Activated CD8-positive, alpha-beta memory T cell treated with anti-CD3 and anti-CD28 coated beads for 24 hours (primary cell): ENCODE measurements at regions not wholly inside any gene's neighbourhood (a gene's known extent, or its start where the extent isn't known, plus 50 kb on each side); places are given as distances from the start of the nearest gene placed in this dataset.

Experiments used
- DNase-seq: peaks from one replicate; pipeline ENCODE4 v3.0.0-alpha.2; 2020

DNA sequence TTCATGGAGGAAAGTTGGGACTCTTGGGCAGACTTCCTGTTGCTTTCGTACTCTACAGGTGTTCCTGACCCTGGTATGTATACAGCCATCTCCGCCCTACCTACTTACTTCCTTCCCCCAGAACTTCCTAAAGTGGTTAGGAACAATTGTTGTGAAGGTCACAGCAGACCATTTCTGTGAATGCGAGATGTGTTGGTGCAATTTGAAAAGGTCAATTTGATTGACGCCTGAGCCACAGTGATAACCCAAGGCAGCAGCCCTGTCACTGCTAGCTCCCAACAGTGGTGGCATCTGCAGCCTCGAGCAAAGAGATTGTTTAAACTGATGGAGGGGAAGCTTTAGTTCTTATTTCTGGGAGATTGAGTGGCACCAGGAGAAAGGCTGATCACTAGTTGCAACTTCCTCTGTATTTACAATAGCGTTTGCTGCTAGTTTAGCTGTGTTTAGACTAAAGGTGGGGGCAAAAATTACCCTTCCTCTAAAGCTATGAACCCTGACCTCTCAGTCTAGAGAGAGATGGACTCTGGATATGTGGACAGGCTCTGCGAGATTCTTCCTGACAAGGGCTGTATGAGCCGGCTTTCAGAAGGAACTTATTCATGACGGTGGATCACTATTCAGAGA, 78.3 kb upstream of the MAP4K3 start:
- DNase-seq: no peak

DNA sequence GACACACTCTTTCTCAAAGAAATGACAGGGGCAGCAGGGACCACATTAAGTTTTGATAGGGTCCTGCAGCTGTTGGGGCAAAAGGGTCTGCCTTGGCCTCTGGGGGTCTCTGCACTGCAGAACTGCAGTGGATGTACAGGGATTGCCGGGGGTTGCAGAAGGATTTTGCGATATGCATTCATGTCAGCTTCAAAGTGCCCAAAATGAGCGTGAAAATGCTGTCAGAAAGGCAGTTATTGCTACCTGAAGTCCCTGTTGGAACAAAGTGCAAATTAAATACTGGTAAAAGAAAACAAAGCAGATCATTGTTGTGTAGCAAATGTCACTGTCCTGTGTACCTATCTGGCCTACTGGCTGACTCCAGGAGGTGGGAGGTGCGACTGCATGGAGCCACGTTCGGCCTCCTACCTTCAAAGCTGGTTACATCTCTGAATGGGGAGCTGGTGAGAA, 78.8 kb upstream of the MAP4K3 start:
- no peak for DNase-seq

DNA sequence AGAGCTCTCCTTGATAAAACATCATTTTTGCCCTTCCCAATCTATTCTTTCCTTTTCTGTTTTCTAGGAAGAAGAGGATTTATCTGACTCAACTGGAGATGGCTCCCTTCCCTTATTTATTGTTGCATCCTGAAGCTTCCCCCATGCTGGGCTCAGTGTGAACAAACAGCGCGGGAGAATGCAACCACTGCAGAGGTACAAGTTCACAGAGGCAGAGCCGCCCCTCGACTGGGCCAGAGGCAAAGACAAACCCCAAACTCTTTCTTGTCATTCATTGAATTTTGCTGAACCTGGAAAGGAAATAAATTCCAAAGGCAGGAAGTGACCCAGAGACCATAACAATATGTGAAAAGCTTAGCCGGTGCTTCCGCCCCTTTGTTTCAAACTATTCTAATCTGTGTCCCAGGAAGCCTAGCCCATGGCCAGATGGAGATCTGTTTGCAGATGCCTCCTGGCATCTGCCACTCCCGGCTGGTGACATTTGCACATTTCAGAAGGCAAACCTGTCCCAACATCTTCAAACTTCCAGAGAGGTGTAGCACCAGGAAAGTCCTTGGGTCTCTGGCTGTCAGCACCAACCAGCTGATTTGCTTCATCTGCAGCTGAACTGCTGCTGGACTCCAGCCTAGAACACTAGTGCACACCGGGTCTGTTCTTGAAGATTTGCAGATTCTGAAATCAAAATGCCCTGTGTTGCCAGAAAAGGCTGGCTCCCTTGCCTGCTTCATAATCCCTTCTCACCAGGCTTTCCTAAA, 79.4 kb upstream of the MAP4K3 start:
- no peak for DNase-seq

DNA sequence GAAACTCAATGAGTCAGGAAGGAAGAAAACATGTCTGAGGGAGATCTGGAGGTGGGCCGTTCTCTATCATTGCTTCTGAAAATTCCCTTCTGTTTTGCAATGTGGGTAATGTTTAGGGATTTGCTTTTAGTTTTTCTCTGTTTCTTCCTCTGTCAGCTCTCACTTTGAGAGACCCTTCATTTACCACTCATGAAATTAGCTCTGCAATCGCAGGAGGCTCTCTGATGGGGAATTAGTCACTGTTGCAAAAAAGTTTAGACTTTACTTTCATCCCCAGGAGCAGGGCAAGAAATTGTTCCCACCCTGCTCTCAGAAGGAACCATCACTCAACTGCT, 80.0 kb upstream of the MAP4K3 start:
- DNase-seq: no peak

DNA sequence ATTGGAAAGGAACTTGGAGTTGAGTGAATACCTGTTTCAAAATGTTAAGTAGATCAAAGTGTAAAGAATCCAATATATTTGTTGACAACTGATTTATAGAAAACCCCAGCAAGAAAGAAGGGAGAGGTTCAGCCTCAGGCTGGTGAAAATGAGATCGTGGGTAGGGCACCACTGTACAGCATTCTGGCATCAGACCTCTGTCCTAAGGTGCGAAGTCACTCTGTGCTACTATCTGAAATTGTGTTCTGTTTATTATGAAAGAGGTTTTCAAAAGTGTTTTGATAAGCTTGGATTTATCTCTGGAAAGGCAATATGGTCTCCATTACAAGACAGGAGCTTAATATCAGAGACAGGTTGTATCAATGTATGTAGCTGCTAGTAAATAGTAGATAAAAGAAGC, 80.5 kb upstream of the MAP4K3 start:
- no peak for DNase-seq

DNA sequence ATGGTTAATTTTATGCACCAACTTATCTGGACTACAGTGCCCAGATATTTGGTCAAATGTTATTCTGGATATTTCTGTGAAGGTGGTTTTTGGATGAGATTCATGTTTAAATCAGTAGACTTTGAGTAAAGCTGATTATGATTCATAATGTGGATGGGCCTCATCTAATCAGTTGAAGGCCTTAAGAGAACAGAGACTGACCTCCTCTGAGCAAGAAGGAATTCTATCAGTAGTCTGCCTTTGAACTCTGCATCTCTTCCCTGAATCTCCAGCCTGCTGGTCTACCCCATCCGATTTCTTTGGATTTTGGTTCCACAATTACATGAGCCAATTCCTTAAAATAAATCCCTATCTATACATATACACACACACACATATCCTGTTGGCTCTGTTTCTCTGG, 82.8 kb upstream of the MAP4K3 start:
- no peak for DNase-seq

DNA sequence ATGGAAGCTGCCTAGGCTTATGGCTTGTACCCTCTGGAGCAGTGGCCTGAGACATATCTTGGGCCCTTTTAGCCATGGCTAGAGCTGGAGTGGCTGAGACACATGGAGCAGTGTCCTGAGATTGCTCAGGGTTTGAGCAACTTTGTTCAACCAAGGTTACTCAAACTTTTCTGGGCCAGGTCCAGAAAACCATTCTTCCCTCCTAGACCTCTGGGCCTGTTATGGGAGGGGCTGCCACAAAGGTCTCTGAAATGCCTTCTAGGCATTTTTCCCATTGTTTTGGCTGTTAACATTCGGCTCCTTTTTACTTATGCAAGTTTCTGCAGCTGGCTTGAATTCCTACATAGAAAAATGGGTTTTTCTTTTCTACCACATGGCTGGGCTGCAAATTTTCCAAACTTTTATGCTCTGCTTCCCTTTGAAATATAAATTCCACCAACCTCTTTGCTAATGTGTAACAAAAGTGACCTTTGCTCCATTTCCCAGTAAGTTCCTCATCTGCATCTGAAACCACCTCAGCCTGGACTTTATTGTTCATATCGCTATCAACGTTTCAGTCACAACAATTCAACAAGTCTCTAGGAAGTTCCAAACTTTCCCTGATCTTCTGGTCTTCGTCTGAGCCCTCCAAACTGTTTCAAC, 84.9 kb upstream of the MAP4K3 start:
- no peak for DNase-seq

DNA sequence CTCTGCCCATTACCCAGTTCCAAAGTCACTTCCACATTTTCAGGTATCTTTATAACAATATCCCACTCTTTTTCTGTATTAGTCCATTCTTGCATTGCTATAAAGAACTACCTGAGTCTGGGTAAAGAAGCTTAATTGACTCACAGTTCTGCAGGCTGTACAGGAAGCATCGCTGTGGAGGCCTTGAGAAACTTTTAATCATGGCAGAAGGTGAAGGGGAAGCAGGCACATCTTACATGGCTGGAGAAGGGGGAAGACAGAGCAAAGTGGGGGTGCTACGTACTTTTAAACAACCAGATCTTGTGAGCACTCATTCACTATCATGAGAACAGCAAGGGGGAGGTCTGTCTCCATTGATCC, 85.4 kb upstream of the MAP4K3 start:
- DNase-seq: no peak

DNA sequence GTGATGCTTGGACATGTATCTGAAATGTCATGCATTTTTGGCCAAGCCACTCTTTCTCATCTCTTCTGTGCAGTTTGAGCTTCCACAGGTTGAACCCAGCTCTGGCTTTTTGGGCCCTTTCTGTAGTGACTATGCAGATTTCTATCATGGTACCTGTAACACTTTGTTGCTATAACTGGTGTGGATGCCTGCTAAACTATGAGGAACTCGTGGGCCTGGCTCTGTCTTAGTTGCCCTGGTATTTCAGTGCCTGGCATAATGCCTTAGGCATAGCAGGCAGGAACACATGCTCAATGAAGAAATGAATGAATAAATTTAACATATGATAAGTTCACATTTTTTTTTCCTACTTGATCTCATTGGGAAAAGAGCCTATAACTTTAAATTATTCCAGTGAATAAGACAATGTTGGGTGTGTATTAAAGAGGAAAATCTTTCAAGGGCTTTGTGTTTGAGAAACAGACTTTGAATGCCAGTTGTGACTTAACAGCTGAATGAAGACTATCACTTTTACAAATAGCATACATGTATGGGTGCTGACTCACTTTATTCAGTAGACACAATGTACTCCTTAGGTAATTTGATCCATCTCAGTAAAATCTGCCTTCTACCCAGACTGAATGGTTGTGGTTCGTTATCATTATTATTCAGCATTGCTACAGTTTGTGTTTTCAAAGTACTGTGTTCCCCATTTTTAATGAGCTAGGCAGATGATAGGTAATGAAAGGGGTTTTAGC, 86.4 kb upstream of the MAP4K3 start:
- DNase-seq: no peak

DNA sequence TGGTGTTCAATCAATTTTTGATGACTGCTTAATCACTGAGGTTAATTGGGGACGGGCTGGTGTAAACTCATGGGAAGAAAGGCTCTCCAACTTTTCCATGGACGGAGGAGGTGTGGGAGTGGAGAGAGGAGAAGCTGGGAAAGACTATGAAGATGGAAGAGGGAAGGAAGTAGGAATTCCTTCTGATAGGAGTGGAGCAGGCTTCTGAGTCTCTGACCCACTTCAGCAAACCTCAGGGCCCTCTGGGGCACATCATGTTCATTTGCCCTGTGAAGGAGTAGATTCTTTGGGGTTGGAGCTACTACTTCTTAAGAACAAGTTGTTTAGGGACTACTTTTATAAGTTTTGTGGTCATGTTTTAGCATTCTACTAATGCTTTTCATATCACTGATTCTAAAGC, 87.0 kb upstream of the MAP4K3 start:
- no peak for DNase-seq

DNA sequence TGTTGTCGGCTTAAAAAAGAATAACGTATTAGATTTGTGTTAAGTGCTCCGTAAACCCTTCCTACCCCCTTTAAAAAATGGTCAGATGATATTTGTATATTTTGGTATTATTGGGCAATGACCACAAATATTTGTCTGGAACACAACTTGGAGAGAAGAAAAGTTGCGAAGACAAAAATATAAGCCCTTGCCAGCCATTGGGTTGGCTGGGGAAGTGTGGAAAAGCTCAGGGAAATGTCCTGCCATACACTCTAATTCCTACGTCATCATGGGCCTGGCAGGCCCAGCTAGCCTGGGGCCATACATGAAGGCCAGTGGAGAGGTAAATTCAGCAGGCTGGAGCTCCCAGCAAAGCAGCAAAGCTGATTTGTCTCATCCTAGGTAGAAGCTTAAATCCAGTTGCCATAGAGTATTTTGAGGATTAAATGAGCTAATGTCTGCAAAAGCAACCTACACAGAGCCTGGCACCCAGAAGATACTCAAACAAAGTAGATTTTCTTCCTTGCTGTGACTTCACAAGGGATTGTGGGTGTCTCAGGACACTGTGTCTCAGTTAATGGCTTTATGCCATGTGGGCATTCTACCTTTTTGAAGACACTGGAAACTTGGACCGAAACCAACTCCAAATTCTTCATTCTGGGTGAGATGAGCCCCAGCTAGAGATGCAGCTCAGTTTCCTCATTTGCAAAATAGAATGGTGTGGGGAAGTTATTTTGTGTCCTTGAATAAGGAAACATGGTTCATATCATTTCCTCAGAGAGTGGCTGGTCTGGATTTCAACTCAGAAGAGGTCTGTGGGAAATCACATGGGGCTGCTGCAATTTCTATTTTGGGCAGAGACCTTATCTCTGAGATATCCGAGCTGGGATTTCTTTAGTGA, 87.9 kb upstream of the MAP4K3 start:
- DNase-seq: no peak

DNA sequence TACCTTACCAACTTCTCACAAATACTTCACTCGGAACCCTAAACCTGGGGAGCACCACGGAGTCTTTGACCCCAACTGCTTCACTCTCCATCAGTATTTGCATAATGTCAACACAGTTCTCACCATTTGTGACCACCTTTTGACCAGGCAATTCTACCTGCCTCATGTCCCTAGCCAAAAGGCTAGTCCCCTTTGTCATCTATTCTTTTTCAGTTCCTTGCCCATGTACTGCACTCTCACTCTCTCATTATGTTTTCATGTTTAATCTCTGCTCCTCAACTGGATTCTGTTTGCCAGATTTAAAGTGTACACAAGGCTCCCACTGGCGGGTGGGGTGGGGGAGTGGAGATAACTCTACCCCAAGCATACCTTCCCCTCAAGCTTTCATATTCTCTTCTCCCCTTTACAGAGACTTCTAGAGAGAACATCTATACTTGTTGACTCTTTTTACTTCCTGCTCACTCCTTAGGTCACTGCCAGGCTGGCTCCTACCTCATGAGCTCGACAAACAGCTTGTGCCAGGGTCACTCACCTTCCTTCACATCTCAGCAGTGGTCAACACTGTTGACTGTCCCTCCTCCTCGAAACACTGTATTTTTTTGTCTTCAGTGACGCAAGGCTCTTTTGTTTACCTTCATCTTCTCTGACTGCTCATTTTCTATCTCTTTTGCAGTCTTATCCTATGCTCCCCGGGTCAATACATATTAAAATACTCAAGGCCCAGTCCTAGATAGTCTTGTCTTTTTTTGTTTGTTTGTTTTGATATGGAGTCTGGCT, 88.7 kb upstream of the MAP4K3 start:
- no peak for DNase-seq

DNA sequence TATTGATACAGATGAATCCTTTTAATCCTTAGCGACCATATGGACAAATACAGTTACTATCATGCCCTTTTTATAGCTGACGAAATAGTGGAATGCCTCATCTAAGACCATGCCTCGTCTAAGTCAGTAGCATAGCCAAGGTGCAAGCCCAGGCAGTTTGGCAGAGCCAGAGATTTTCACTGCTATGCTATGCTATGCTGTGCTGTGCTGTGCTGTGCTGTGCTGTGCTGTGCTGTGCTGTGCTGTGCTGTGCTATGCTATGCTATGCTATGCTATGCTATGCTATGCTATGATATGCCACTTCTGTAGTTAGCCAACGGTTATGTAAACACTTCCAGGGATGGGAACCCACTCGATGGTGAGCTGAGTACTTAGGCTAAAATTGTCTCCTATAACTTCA, 91.6 kb upstream of the MAP4K3 start:
- no peak for DNase-seq

DNA sequence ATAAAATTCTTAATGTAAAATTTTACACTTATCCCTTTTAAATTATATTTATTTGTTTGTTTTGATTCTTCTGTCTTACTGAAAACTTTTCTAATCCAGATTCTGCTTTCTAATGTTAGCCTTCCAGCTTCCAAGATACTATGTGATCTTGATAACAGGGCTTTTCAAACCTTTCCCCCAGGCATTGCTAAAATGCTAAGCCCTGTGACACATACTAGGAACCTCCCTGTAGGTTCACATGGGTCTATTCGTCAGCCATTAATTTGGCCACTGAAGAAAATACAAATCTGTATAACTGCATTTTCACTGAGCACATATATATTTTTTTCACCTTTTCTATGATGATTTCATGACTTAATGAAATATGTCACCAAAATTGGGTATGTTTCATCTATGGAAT, 92.8 kb upstream of the MAP4K3 start:
- no peak for DNase-seq

DNA sequence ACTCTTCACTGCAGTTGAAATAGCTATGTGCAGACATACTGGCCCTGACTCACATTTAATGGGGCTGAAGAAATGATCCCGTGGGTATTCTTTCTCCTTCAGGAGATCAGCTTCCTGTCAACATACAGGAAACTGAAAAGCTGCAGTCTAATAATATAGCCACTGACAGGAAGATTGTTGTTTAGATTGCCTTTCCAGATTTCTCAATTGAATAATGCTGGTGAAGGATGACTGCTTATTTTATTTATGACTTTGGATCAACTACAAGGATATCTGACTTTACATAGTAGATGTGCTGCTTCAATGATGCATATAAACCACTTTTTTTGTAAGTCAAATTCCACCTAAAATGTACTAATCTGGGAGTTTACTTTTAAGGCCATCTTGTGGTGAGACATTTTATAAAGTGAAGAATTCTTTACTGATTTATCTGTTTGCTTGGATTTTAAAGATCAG, 93.4 kb upstream of the MAP4K3 start:
- no peak for DNase-seq

DNA sequence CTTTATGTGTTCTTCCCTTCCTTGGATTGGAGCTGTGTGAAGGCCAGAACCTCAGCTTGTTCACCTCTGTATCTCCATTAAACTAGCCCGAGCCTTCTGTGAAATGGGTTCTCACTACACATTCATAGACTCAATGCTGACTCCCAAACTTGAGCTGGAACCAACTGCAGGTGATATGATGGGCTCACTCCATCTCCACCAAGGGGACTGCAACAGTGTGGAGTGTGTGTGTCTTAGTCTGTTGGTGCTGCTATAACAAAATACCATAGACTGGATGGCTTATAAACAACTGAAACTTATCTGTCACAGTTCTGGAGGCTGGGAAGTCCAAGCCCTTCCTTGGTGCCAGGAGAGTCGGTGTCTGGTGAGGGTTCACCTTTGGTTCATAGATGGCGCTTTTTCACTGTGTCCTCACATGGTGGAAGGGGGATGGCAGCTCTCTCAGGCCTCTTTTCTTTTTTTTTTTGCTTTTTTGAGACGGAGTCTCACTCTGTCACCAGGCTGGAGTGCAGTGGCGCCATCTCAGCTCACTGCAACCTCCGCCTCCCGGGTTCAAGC, 94.2 kb upstream of the MAP4K3 start:
- DNase-seq: no peak

DNA sequence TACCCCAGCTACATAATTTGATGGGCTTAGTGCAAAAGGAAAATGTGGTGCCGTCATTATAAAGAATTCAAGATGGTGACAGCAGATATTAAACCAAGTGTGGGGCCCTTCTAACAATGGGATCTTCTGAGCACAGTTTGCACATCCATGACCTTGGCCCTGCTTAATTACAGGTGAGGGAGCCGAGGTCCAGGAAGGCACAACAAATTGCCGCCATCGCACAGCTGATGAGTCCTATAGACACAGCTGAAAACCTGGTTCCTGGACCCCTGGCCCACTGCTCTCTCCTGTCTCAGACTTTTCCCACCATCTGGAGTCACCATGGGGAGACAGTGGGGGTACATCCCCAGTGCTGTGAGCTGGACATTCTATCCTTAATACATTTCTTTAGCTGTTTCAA, 95.8 kb upstream of the MAP4K3 start:
- no peak for DNase-seq

DNA sequence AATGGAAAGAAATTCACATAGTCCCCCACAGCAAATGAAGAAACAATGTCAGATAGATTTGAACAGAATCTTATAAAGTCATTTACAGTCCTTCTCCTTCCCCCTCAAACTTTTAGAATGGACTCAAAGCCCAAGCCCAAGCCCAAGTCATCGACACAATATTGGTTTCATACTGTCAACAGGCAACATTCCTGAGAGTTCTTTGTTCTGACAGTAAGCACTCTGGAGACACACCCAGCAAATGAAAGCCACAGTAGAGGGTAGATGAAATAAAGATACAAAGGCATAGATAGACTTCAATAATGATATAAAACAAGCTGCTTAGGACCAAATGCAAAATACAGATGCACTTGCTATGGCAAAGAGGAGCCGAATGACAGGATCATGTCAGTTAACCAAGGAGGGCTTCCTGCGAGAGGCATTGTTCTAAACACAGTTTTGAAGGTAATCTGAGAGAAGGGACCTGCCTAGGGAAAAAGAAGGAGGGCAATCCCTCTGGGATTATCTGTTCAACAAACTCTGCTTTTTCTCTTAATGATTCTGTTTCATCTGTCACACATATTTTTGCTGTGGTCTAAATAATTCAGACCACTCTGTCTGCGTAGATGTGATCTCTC, 97.1 kb upstream of the MAP4K3 start:
- DNase-seq: no peak

DNA sequence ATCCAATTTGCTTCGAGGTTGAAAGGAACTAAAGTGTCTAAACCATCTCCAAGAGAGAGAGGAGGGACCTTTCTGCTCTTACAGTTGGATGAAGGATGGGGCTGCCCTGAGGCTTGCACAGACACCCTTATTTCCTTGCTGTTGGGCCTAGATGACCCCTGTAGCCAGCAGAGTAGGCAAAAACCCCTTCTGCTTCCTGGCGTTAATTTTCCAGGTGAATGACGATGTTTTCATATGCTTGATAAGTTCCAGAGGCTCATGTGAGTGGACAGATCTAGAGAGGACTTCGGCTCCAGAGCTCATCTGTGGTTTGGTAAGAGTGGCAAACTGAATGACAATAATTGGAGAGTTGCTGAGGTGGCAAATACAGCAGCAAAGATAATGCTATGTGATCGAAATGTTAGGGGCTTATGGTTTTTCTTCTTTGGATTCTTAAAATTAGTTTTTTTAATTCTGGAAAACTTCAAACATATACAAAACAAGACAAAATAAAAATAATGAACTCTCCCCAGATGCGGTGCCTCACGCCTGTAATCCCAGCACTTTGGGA, 98.6 kb upstream of the MAP4K3 start:
- DNase-seq: no peak

DNA sequence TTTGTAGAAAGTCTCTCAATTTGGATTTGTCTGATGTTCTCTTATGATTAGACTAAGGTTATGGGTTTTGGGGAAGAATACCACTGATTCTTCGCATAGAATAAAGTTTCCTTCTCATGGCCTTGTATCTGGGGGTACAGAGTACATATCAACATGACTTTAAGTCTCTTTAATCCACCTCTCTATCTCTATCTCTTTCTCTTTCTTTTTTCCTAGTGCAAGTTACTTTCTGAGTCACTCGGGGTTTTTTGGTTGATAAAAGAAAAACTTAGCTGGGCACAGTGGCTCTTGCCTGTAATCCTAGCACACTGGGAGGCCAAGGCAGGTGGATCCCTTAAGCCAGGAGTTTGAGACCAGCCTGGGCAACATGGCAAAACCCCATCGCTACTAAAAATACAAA, 100.1 kb upstream of the MAP4K3 start:
- no peak for DNase-seq

DNA sequence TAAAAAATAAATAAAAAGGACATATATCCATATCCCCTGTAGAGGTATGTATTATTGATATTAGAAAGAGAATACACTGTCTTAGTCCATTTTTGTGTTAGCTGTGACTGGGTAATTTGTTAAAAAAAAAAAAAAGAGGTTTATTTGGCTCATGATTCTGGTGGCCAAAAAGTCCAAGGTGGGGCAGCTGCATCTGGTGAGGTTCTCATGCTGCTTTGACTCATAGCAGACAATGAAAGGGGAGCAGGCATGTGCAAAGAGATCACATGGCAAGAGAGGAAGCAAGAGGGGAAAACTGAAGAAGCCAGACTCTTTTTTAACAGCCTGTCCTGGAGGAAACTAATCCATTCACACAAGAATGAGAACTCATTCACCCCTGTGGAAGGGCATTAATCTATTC, 101.6 kb upstream of the MAP4K3 start:
- no peak for DNase-seq
